HCT116 (cell line): ENCODE measurements at regions not wholly inside any gene's neighbourhood (a gene's known extent, or its start where the extent isn't known, plus 50 kb on each side); places are given as distances from the start of the nearest gene placed in this dataset.

Source experiments
- ATAC-seq: fragments of 200-7000 bp; cut with Tn5 transposase; 2 replicates; pipeline ENCODE4 v1.9.1; 2020; ENCODE audit warnings: mild to moderate bottlenecking, moderate library complexity
- BruUV-seq: library from RNA; stranded (reverse); fragments of 400-500 nt; replicated peaks from 2 replicates; lab custom pipeline; 2021; lab: Mats Ljungman, UMichigan
- CTCF ChIA-PET: fragments of 300-600 bp; sonication (Branson Sonifier 250); formaldehyde crosslinking; loops from one replicate; lab custom pipeline; 2021; ENCODE audit warnings: antibody characterized with exemption; lab: Charles Lee
- POLR2A ChIA-PET: fragments of 300-600, 350-600 bp; sonication (Branson Sonifier 250); formaldehyde crosslinking; loops from one replicate; lab custom pipeline; 2021; ENCODE audit warnings: antibody characterized with exemption; lab: Charles Lee
- RAD21 ChIA-PET, 2 experiments: fragments of 300-600 bp; sonication (Branson Sonifier 250); formaldehyde crosslinking; loops; one replicate each; lab custom pipeline; 2023; ENCODE audit warnings: low total read pairs in 2 of 2; ENCODE audit not compliant: uncharacterized antibody in 2 of 2, unreplicated experiment in 2 of 2, low non-redundant PET in 1 of 2; lab: Charles Lee
- DNase-seq: peaks from one replicate; pipeline ENCODE4 v3.0.0-alpha.2; 2010; ENCODE audit warnings: low read depth, low spot score
- H2AFZ ChIP-seq: fragments of 200-600 bp; shearing (Covaris generic), sonication (generic); 2 replicates; pipeline ENCODE4 v1.6.1; 2017; ENCODE audit warnings: low read depth, mixed run types, mixed read lengths, antibody characterized with exemption, low read length; ENCODE audit not compliant: poor library complexity, severe bottlenecking
- H3K27ac ChIP-seq: 2 replicates; pipeline ENCODE4 v1.5.1; 2012; ENCODE audit warnings: low read depth, low read length
- H3K27me3 ChIP-seq: fragments of 200-600 bp; sonication (generic); 2 replicates; pipeline ENCODE4 v1.6.1; 2016; ENCODE audit warnings: mixed run types, low read length, mixed read lengths; ENCODE audit not compliant: insufficient read depth
- H3K36me3 ChIP-seq, 2 experiments: fragments of 200-500 bp in 1 of 2; fragments of 200-600 bp in 1 of 2; sonication (Bioruptor generic) in 1 of 2; sonication (generic) in 1 of 2; 2 replicates each; pipeline versions ENCODE4 v1.5.1 to v1.6.1; 2014 to 2016; ENCODE audit warnings: low read length in 2 of 2, inconsistent platforms in 1 of 2, mixed read lengths in 1 of 2, mixed run types in 1 of 2; ENCODE audit not compliant: insufficient read depth in 2 of 2, control insufficient read depth in 1 of 2
- H3K4me1 ChIP-seq, 2 experiments: fragments of 200-600 bp in 1 of 2; sonication (generic) in 1 of 2; 2 replicates each; pipeline versions ENCODE4 v1.5.1 to v1.6.1; 2012 to 2017; ENCODE audit warnings: low read length in 2 of 2, inconsistent platforms in 1 of 2, mild to moderate bottlenecking in 1 of 2, mixed read lengths in 1 of 2, mixed run types in 1 of 2, moderate library complexity in 1 of 2; ENCODE audit not compliant: insufficient read depth in 2 of 2, control insufficient read depth in 1 of 2
- H3K4me2 ChIP-seq: fragments of 200-600 bp; sonication (generic); 2 replicates; pipeline ENCODE4 v1.6.1; 2017; ENCODE audit warnings: mixed run types, low read length, mixed read lengths
- H3K4me3 ChIP-seq, 2 experiments: fragments of 200-600 bp in 1 of 2; sonication (generic) in 1 of 2; replicated peaks in 1 of 2; 2 replicates each; pipeline ENCODE4 v1.5.1; 2011 to 2016; ENCODE audit warnings: low read length in 2 of 2, control low read depth in 1 of 2, low read depth in 1 of 2, mild to moderate bottlenecking in 1 of 2, mixed read lengths in 1 of 2, mixed run types in 1 of 2
- H3K79me2 ChIP-seq: fragments of 200-600 bp; sonication (generic); 2 replicates; pipeline ENCODE4 v1.6.1; 2017; ENCODE audit warnings: mild to moderate bottlenecking, mixed run types, low read length, moderate library complexity, mixed read lengths; ENCODE audit not compliant: insufficient read depth
- H3K9ac ChIP-seq: fragments of 200-600 bp; sonication (generic); 2 replicates; pipeline ENCODE4 v1.6.1; 2016; ENCODE audit warnings: low read length, mixed read lengths
- H3K9me2 ChIP-seq: fragments of 200-600 bp; sonication (generic), shearing (Covaris generic); 2 replicates; pipeline ENCODE4 v1.6.1; 2017; ENCODE audit warnings: mixed run types, mild to moderate bottlenecking, moderate library complexity; ENCODE audit not compliant: insufficient read depth
- H3K9me3 ChIP-seq, 2 experiments: fragments of 200-500 bp in 1 of 2; fragments of 200-600 bp in 1 of 2; sonication (Bioruptor generic) in 1 of 2; sonication (generic) in 1 of 2; 2 replicates each; pipeline ENCODE4 v1.6.1; 2014 to 2017; ENCODE audit warnings: low read length in 2 of 2, mixed read lengths in 2 of 2, inconsistent platforms in 1 of 2, low read depth in 1 of 2, mild to moderate bottlenecking in 1 of 2, mixed run types in 1 of 2, moderate library complexity in 1 of 2; ENCODE audit not compliant: control insufficient read depth in 1 of 2, insufficient read depth in 1 of 2
- H4K20me1 ChIP-seq: fragments of 200-600 bp; sonication (generic), shearing (Covaris generic); 2 replicates; pipeline ENCODE4 v1.6.1; 2017; ENCODE audit warnings: mixed run types, mild to moderate bottlenecking, moderate library complexity; ENCODE audit not compliant: insufficient read depth
- CBX3 ChIP-seq: IDR thresholded peaks from 2 replicates; pipeline ENCODE4 v1.6.1; 2012; ENCODE audit warnings: low read depth
- EGR1 ChIP-seq: IDR thresholded peaks from 2 replicates; pipeline ENCODE4 v1.6.1; 2012; ENCODE audit warnings: low read depth
- ELF1 ChIP-seq: IDR thresholded peaks from 2 replicates; pipeline ENCODE4 v1.6.1; 2012; ENCODE audit warnings: low read depth, borderline replicate concordance
- EZH2 ChIP-seq: fragments of 200-600 bp; sonication (generic); IDR thresholded peaks from 2 replicates; pipeline ENCODE4 v1.6.1; 2017; ENCODE audit warnings: antibody characterized with exemption, mixed run types
- EZH2phosphoT487 ChIP-seq: fragments of 200-600 bp; IDR thresholded peaks from 2 replicates; pipeline ENCODE4 v1.6.1; 2018; ENCODE audit warnings: antibody characterized with exemption, borderline replicate concordance
- FOSL1 ChIP-seq: IDR thresholded peaks from 2 replicates; pipeline ENCODE4 v1.6.1; 2012; ENCODE audit warnings: low read depth
- JUND ChIP-seq: IDR thresholded peaks from 2 replicates; pipeline ENCODE4 v1.6.1; 2012
- POLR2A ChIP-seq: IDR thresholded peaks from 2 replicates; pipeline ENCODE4 v1.7.0; 2011; ENCODE audit warnings: borderline replicate concordance; ENCODE audit not compliant: insufficient read depth, insufficient read length; ENCODE audit errors: extremely low read depth
- POLR2AphosphoS5 ChIP-seq: IDR thresholded peaks from 2 replicates; pipeline ENCODE4 v1.6.1; 2011; ENCODE audit warnings: mild to moderate bottlenecking, low read depth, low read length, moderate library complexity
- RAD21 ChIP-seq: IDR thresholded peaks from 2 replicates; pipeline ENCODE4 v1.6.1; 2012; ENCODE audit warnings: low read depth, mild to moderate bottlenecking
- SP1 ChIP-seq: IDR thresholded peaks from 2 replicates; pipeline ENCODE4 v1.6.1; 2012; ENCODE audit warnings: low read depth
- SRF ChIP-seq: IDR thresholded peaks from 2 replicates; pipeline ENCODE4 v1.6.1; 2012; ENCODE audit warnings: low read depth
- TCF7L2 ChIP-seq: IDR thresholded peaks from 2 replicates; pipeline ENCODE4 v1.7.0; 2011; ENCODE audit warnings: borderline replicate concordance, inconsistent platforms; ENCODE audit not compliant: insufficient read depth, insufficient read length; ENCODE audit errors: extremely low read depth
- ZFX ChIP-seq: fragments of 450-650 bp; IDR thresholded peaks from 2 replicates; pipeline ENCODE4 v1.6.1; 2017
- intact Hi-C: fragments of 100-400 bp; cut with micrococcal nuclease; formaldehyde crosslinking; loops from 2 replicates; pipeline ENCODE4 v1.10.0; 2022
- TF ChIP-seq, protein P1 (sequence below): IDR thresholded peaks from 2 replicates; pipeline ENCODE4 v1.6.1; 2012

DNA sequence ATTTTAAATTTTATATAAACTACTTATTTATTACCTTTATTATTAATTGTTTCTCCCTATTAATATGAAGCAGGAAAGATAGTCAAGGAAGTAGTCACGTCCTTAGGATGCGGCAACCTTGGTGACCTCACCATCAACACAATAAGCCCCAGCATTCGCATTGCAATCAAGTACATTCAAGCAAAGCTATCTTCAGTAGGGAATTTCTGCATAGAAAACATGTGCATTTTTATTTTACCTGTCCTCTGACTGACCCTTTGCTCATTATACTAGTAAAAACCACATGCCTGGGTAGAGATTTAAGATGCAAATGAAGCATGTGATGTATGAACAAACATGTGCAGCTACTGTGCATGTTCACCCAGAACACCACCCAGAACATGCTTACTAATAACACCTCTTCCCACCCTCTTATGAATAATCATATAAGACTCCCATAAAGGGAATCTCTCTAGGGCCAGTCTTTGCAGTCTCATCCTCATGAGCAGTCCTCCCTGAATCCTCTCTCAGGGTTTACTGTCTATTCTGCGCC is 869.6 kb downstream of the TAF11L14 start:
- DNase-seq (no peak), ATAC-seq (no peak)
- ChIA-PET CTCF (no interaction called here), POLR2A (no interaction called here), RAD21 (no interaction called here)
- Histone ChIP-seq H4K20me1 (no peaks in the 10 kb centered on the region), H3K4me2 (no peak overlapping the region), H3K9ac (no peak overlapping the region), H3K4me3 (no peak overlapping the region), H3K27ac (no peak overlapping the region), H3K79me2 (no peaks in the 10 kb centered on the region), H3K27me3 (no peaks in the 10 kb centered on the region), H2AFZ (no peak overlapping the region), H3K36me3 (no peaks in the 10 kb centered on the region), H3K9me2 (no peaks in the 10 kb centered on the region), H3K4me1 (no peaks in the 10 kb centered on the region), H3K9me3 (peaks cover 14 to 26% of the 10 kb centered on the region in 2 experiments; a peak in 3 of 4 replicates)
- intact Hi-C loops, result no loop called here
- no peak for TF ChIP-seq SRF
- no peak for TF ChIP-seq CBX3
- no peak for TF ChIP-seq EZH2phosphoT487
- TF ChIP-seq POLR2A, result no peak
- TF ChIP-seq, protein P1, sequence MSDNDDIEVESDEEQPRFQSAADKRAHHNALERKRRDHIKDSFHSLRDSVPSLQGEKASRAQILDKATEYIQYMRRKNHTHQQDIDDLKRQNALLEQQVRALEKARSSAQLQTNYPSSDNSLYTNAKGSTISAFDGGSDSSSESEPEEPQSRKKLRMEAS, result no peak
- no peak for TF ChIP-seq POLR2AphosphoS5
- no peak for TF ChIP-seq EGR1
- no peak for TF ChIP-seq ZFX
- TF ChIP-seq SP1, result no peak
- BruUV-seq, result no TSS peak

DNA sequence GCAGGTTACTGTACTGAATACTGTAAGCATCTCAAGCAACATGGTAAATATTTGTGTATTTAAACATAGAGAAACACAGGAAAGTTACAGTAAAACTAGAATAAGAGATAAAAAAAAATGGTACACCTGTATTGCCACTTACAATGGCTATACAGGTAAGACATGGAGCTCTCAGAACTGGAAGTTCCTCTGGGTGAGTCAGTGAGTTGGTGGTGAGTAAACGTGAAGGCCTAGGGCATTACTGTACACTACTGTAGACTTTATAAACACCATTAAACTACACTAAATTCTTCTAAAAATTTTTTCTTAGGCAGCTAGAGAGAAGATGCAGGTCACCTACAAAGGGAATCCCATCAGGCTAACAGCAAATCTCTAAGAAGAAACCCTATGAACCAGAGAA is 872.9 kb downstream of the TAF11L14 start:
- ATAC-seq, result no peak
- BruUV-seq, result no TSS peak
- CTCF ChIA-PET, result no interaction called here
- no peak for TF ChIP-seq POLR2AphosphoS5
- TF ChIP-seq FOSL1, result no peak
- TF ChIP-seq TCF7L2, result no peak
- no peak for TF ChIP-seq POLR2A
- no peak for TF ChIP-seq RAD21
- TF ChIP-seq JUND, result no peak
- TF ChIP-seq EZH2, result no peak
- no peak for TF ChIP-seq ZFX
- TF ChIP-seq, protein P1, result no peak
- no peak for TF ChIP-seq ELF1
- Histone ChIP-seq H3K4me3 (no peak overlapping the region), H3K27ac (no peak overlapping the region), H3K4me1 (no peaks in the 10 kb centered on the region), H2AFZ (no peak overlapping the region), H3K9me3 (peaks cover 15 to 31% of the 10 kb centered on the region in 2 experiments; a peak in 2 of 4 replicates), H3K4me2 (no peak overlapping the region), H3K36me3 (no peaks in the 10 kb centered on the region), H3K79me2 (no peaks in the 10 kb centered on the region), H3K9ac (no peak overlapping the region), H4K20me1 (no peaks in the 10 kb centered on the region), H3K9me2 (no peaks in the 10 kb centered on the region), H3K27me3 (no peaks in the 10 kb centered on the region)
- intact Hi-C loops, result no loop called here
- no peak for DNase-seq
- POLR2A ChIA-PET, result no interaction called here
- RAD21 ChIA-PET, result no interaction called here
